T-cell (primary cell): ENCODE measurements at regions not wholly inside any gene's neighbourhood (a gene's known extent, or its start where the extent isn't known, plus 50 kb on each side); places are given as distances from the start of the nearest gene placed in this dataset.
"Not testable (repeated sequence)": the region's sequence is repeated elsewhere in the genome, so short reads cannot be mapped to it uniquely, and the experiment has no call there.

Experiments used
- ATAC-seq, 4 experiments: fragments of 200-7000 bp in 3 of 4; fragments of 150-1000 bp in 1 of 4; cut with Tn5 transposase; replicated peaks in 1 of 4; 1 replicate in 3 of 4; 2 replicates in 1 of 4; pipeline ENCODE4 v1.10.0; 2021; ENCODE audit warnings: moderate library complexity in 3 of 4, mild to moderate bottlenecking in 2 of 4, moderate number of reproducible peaks in 1 of 4
- CTCF ChIA-PET, 2 donors: fragments of 300-600 bp; sonication (Branson Sonifier 250); formaldehyde crosslinking; loops; one replicate each; lab custom pipeline; 2022; ENCODE audit warnings: antibody characterized with exemption in 2 of 2; lab: Charles Lee
- POLR2A ChIA-PET, 2 donors: fragments of 300-600 bp; sonication (Branson Sonifier 250); formaldehyde crosslinking; loops; one replicate each; lab custom pipeline; 2022; ENCODE audit warnings: antibody characterized with exemption in 2 of 2; lab: Charles Lee
- DNase-seq, 35 experiments: peaks; one replicate each; pipeline versions ENCODE4 v3.0.0 to v3.0.0-alpha.2; 2013 to 2023
- H3K27ac ChIP-seq: one replicate; pipeline ENCODE4 v1.5.1; 2013; ENCODE audit warnings: low read length
- H3K27me3 ChIP-seq, 2 experiments: replicated peaks in 1 of 2; 1 replicate in 1 of 2; 2 replicates in 1 of 2; pipeline versions ENCODE4 v1.6.1 to v1.7.0; 2013; ENCODE audit warnings: low read length in 1 of 2, mixed read lengths in 1 of 2; ENCODE audit not compliant: control insufficient read depth in 2 of 2, insufficient read depth in 2 of 2; ENCODE audit errors: extremely low read depth in 1 of 2
- H3K36me3 ChIP-seq, 2 donors: 1 replicate in 1 of 2; 2 replicates in 1 of 2; pipeline versions ENCODE4 v1.6.1 to v1.7.0; 2013; ENCODE audit warnings: low read length in 1 of 2; ENCODE audit not compliant: control insufficient read depth in 2 of 2, insufficient read depth in 1 of 2; ENCODE audit errors: extremely low read depth in 1 of 2
- H3K4me1 ChIP-seq, 2 experiments: 1 replicate in 1 of 2; 2 replicates in 1 of 2; pipeline versions ENCODE4 v1.6.1 to v1.7.0; 2013; ENCODE audit warnings: low read length in 2 of 2, mixed read lengths in 1 of 2; ENCODE audit not compliant: insufficient read depth in 2 of 2, control insufficient read depth in 1 of 2; ENCODE audit errors: extremely low read depth in 1 of 2
- H3K4me3 ChIP-seq, 2 donors: 1 replicate in 1 of 2; 2 replicates in 1 of 2; pipeline versions ENCODE4 v1.5.1 to v1.7.0; 2013; ENCODE audit warnings: mild to moderate bottlenecking in 2 of 2, low read length in 1 of 2, moderate library complexity in 1 of 2; ENCODE audit not compliant: control insufficient read depth in 1 of 2; ENCODE audit errors: extremely low read depth in 1 of 2
- H3K9me3 ChIP-seq: 2 replicates; pipeline ENCODE4 v1.7.0; 2013
- H3K27ac Mint-ChIP-seq, 2 donors: one replicate each; pipeline ENCODE4 v1.8.0; 2020 to 2021; ENCODE audit warnings: mild to moderate bottlenecking in 2 of 2, mixed read lengths in 2 of 2
- H3K27me3 Mint-ChIP-seq, 2 donors: one replicate each; pipeline ENCODE4 v1.8.0; 2021 to 2022; ENCODE audit warnings: mixed read lengths in 2 of 2
- H3K36me3 Mint-ChIP-seq: one replicate; pipeline ENCODE4 v1.8.0; 2021; ENCODE audit warnings: mixed read lengths
- H3K4me1 Mint-ChIP-seq, 3 donors: one replicate each; pipeline ENCODE4 v1.8.0; 2020 to 2022; ENCODE audit warnings: mixed read lengths in 3 of 3, mild to moderate bottlenecking in 1 of 3
- H3K4me3 Mint-ChIP-seq, 3 donors: one replicate each; pipeline ENCODE4 v1.8.0; 2020 to 2022; ENCODE audit warnings: mild to moderate bottlenecking in 3 of 3, mixed read lengths in 3 of 3, moderate library complexity in 3 of 3
- H3K9me3 Mint-ChIP-seq, 3 donors: one replicate each; pipeline ENCODE4 v1.8.0; 2020 to 2022; ENCODE audit warnings: mixed read lengths in 3 of 3
- WGBS: methylation state at CpG from one replicate; pipeline ENCODE4 v1.1.5; 2013; ENCODE audit warnings: missing lambda C conversion rate; ENCODE audit not compliant: insufficient coverage; 5-methylcytosine and 5-hydroxymethylcytosine counted together

DNA sequence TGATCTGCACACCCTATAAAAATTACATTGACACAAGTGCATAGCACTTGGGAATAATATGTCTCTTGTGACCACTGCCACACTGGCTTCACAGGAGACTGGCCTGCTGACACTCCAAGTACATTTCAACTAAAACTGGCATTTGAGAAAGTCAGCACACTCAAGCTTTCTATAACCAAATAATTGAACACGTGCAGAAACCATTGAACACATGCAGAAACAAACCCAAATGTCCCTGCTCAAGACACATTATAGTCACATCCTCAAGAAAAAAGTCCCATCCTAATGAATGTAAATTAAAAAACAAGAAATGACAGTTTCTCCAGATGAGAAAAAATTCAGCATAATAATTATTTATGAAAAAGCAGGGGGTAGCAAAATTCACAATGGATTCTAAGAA, 1859.1 kb upstream of the PCDH20 start:
- CTCF ChIA-PET: no interaction called here
- H3K27ac Mint-ChIP-seq: no peak overlapping the region
- Histone ChIP-seq H3K9me3 (no peaks in the 10 kb centered on the region), H3K36me3 (no peaks in the 10 kb centered on the region), H3K27me3 (no peaks in the 10 kb centered on the region), H3K4me1 (no peaks in the 10 kb centered on the region), H3K4me3 (no peak overlapping the region), H3K27ac (no peak overlapping the region)
- no peaks in the 10 kb centered on the region for H3K4me1 Mint-ChIP-seq
- no peaks in the 10 kb centered on the region for H3K27me3 Mint-ChIP-seq
- H3K4me3 Mint-ChIP-seq: no peak overlapping the region
- H3K36me3 Mint-ChIP-seq: no peaks in the 10 kb centered on the region
- H3K9me3 Mint-ChIP-seq: peaks cover 2 to 23% (median 13%) of the 10 kb centered on the region in 3 donors
- POLR2A ChIA-PET: no interaction called here
- DNase-seq (no peak), ATAC-seq (no peak)
- no CpG with 5 or more reads among the region's 1 CpG for WGBS

GRCh38 chr13:63249411-63250187, 1834.0 kb upstream of the PCDH20 start:
- H3K27ac ChIP-seq: no peak overlapping the region
- no peaks in the 10 kb centered on the region for H3K27me3 Mint-ChIP-seq
- H3K36me3 ChIP-seq: no peaks in the 10 kb centered on the region
- ATAC-seq (no peak), DNase-seq (no peak)
- H3K4me1 Mint-ChIP-seq: no peaks in the 10 kb centered on the region
- H3K36me3 Mint-ChIP-seq: no peaks in the 10 kb centered on the region
- no peak overlapping the region for H3K4me3 Mint-ChIP-seq
- no peaks in the 10 kb centered on the region for H3K27me3 ChIP-seq
- H3K9me3 ChIP-seq: no peaks in the 10 kb centered on the region
- ChIA-PET CTCF (no interaction called here), POLR2A (no interaction called here)
- H3K27ac Mint-ChIP-seq: no peak overlapping the region
- H3K4me3 ChIP-seq: no peak overlapping the region
- peaks cover 13 to 23% (median 19%) of the 10 kb centered on the region in 3 donors for H3K9me3 Mint-ChIP-seq
- WGBS: 81% methylated on average over 6 of the region's 9 CpGs
- H3K4me1 ChIP-seq: no peaks in the 10 kb centered on the region

- H3K9me3 ChIP-seq, H3K27ac Mint-ChIP-seq, DNase-seq, ATAC-seq, H3K27me3 ChIP-seq, H3K4me1 Mint-ChIP-seq, H3K4me3 Mint-ChIP-seq, H3K4me3 ChIP-seq, H3K27ac ChIP-seq, POLR2A ChIA-PET, H3K4me1 ChIP-seq, H3K36me3 ChIP-seq, H3K36me3 Mint-ChIP-seq, H3K27me3 Mint-ChIP-seq, CTCF ChIA-PET: not testable (repeated sequence)
- WGBS: 92% methylated on average over 13 of the region's 15 CpGs
- peaks cover 8 to 32% (median 30%) of the 10 kb centered on the region in 3 donors for H3K9me3 Mint-ChIP-seq
Observed at GRCh38 chr13:63236667-63237396, 1821.2 kb upstream of the PCDH20 start.

DNA sequence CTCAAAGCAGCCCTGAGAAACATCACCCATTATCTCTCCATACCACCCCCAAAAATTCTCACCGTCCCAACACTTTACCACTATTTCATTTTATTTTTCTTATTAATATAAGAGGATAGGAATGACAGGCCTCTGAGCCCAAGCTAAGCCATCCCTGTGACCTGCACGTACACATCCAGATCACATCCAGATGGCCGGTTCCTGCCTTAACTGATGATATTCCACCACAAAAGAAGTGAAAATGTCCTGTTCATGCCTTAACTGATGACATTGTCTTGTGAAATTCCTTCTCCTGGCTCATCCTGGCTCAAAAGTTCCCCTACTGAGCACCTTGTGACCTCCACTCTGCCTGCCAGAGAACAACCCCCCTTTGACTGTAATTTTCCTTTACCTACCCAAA, 1802.9 kb upstream of the PCDH20 start:
- H3K27me3 ChIP-seq, H3K4me1 ChIP-seq, H3K27me3 Mint-ChIP-seq, H3K36me3 ChIP-seq, CTCF ChIA-PET, ATAC-seq, H3K4me1 Mint-ChIP-seq, H3K27ac ChIP-seq, H3K27ac Mint-ChIP-seq, H3K4me3 Mint-ChIP-seq, H3K36me3 Mint-ChIP-seq, H3K4me3 ChIP-seq, DNase-seq, H3K9me3 ChIP-seq, POLR2A ChIA-PET: not testable (repeated sequence)
- peaks cover 15 to 29% (median 21%) of the 10 kb centered on the region in 3 donors for H3K9me3 Mint-ChIP-seq
- 100% methylated on average over 1 of the region's 3 CpGs for WGBS

DNA sequence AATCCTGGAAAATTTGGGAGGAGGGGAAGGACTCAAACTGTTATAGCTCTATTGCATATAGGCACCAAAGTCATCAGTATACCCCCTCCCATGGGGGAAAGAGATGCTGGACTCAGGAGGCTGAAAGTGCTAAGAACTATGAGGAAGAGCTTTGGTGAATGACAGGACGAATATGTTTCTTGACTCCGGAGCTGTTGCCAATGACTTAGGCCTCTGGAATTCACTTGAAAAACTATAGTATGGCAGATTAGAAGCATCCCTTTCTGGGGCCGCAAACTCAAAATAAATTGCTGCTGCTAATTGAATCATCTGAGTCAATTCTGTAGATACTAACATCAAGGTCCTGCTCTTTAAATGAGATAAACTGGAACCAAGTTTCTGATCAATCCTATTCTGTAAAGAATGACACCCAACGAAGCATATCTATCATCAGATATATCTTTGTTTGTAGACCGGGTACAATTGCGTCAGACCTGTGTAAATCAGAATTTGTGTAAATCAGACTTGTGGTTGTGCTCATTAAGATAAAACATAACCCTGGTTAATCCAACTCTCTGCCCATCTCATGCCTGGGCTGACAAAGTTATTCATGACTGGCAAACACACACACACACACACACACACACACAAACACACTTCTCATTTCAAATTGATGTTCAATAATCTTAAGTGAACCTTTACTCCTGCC, 1793.8 kb upstream of the PCDH20 start:
- H3K4me1 Mint-ChIP-seq: no peaks in the 10 kb centered on the region
- H3K27me3 Mint-ChIP-seq: no peaks in the 10 kb centered on the region
- no peak for DNase-seq
- H3K27ac ChIP-seq: no peak overlapping the region
- H3K4me3 Mint-ChIP-seq: no peak overlapping the region
- H3K36me3 ChIP-seq: no peaks in the 10 kb centered on the region
- no peaks in the 10 kb centered on the region for H3K9me3 ChIP-seq
- ChIA-PET CTCF (no interaction called here), POLR2A (no interaction called here)
- no peak overlapping the region for H3K27ac Mint-ChIP-seq
- no peaks in the 10 kb centered on the region for H3K27me3 ChIP-seq
- no peak for ATAC-seq
- H3K36me3 Mint-ChIP-seq: no peaks in the 10 kb centered on the region
- no peaks in the 10 kb centered on the region for H3K4me1 ChIP-seq
- WGBS: 86% methylated on average over 1 of the region's 6 CpGs
- peaks cover 8 to 13% (median 13%) of the 10 kb centered on the region in 3 donors for H3K9me3 Mint-ChIP-seq
- no peak overlapping the region for H3K4me3 ChIP-seq

- H3K36me3 ChIP-seq: no peaks in the 10 kb centered on the region
- no peak overlapping the region for H3K27ac Mint-ChIP-seq
- H3K27ac ChIP-seq: no peak overlapping the region
- CTCF ChIA-PET: no interaction called here
- 50% methylated on average over 1 of the region's 3 CpGs for WGBS
- ATAC-seq (no peak), DNase-seq (no peak)
- no peak overlapping the region for H3K4me3 Mint-ChIP-seq
- POLR2A ChIA-PET: no interaction called here
- no peaks in the 10 kb centered on the region for H3K9me3 ChIP-seq
- no peak overlapping the region for H3K4me3 ChIP-seq
- H3K27me3 Mint-ChIP-seq: no peaks in the 10 kb centered on the region
- H3K4me1 Mint-ChIP-seq: no peaks in the 10 kb centered on the region
- peaks cover 10 to 14% (median 11%) of the 10 kb centered on the region in 3 donors for H3K9me3 Mint-ChIP-seq
- H3K4me1 ChIP-seq: no peaks in the 10 kb centered on the region
- H3K36me3 Mint-ChIP-seq: no peaks in the 10 kb centered on the region
- H3K27me3 ChIP-seq: no peaks in the 10 kb centered on the region
Observed at GRCh38 chr13:63208826-63209225, 1793.2 kb upstream of the PCDH20 start.
